IMR-90 (cell line): ENCODE measurements at regions not wholly inside any gene's neighbourhood (a gene's known extent, or its start where the extent isn't known, plus 50 kb on each side); places are given as distances from the start of the nearest gene placed in this dataset.
A peak's percentile ranks its signal among the peaks of the same experiment; 100 is the strongest.

Source experiments
- CEBPB ChIP-seq: IDR thresholded peaks from 2 replicates; pipeline ENCODE4 v1.6.1; 2012; ENCODE audit warnings: low read depth, low read length, improper control_type of control experiment
- POLR2A ChIP-seq: IDR thresholded peaks from 2 replicates; pipeline ENCODE4 v1.6.1; 2012; ENCODE audit warnings: mild to moderate bottlenecking, low read depth, low read length
- RAD21 ChIP-seq: IDR thresholded peaks from 2 replicates; pipeline ENCODE4 v1.6.1; 2012; ENCODE audit warnings: low read length, improper control_type of control experiment
- TF ChIP-seq, protein P1 (sequence below): conservative IDR thresholded peaks from 2 replicates; pipeline ENCODE4 v1.5.1; 2012; ENCODE audit warnings: mild to moderate bottlenecking, low read depth, low read length, improper control_type of control experiment
- TF ChIP-seq, protein P2 (sequence below): fragments of 150-350 bp; IDR thresholded peaks from 2 replicates; pipeline ENCODE4 v1.6.1; 2016; ENCODE audit warnings: low read depth, mild to moderate bottlenecking, low read length, moderate library complexity, borderline replicate concordance

DNA sequence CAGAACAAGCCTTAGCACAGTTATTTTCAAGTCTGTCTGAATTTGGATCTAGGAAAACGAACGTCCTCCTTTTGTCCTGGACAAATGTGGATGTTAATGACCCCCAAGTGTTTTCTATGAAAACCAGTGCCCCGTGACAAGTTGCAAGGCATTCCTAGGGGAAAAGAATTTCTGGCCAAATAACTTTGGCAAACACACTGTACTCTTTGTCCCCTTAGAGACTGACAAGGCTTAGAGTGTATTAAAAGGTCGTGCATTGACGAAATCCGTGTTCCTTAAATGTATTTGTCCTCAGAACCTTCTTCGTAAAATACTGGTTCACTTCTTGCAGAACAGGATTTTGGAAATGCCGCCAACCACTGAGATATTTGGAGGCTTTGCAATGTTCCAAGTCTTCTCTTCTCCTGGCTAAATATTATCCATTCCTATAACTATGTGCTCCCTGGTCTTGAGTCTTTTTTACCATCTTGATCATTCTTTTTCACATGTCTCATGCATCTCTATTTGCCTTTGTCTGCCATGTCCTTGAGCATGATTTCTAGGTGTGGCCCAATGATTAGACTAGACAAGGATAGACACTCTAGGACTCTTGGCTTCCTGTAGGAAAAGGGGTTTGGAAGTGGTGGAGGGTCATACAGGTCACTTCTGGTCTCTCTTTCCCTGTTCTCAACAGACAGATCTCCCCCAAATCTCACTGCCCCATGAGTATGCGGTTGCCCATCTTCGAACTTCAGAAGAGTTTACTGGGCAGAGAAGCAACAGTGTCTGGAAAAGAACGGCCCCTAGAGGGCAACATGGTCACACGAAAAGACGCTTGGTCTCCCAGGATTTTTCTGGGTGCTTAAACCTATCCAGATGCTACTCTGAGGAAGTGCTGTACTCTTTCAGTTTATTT, 117.5 kb downstream of the EDEM1 start:
- no peak for TF ChIP-seq POLR2A
- TF ChIP-seq CEBPB = no peak
- TF ChIP-seq, protein P1, sequence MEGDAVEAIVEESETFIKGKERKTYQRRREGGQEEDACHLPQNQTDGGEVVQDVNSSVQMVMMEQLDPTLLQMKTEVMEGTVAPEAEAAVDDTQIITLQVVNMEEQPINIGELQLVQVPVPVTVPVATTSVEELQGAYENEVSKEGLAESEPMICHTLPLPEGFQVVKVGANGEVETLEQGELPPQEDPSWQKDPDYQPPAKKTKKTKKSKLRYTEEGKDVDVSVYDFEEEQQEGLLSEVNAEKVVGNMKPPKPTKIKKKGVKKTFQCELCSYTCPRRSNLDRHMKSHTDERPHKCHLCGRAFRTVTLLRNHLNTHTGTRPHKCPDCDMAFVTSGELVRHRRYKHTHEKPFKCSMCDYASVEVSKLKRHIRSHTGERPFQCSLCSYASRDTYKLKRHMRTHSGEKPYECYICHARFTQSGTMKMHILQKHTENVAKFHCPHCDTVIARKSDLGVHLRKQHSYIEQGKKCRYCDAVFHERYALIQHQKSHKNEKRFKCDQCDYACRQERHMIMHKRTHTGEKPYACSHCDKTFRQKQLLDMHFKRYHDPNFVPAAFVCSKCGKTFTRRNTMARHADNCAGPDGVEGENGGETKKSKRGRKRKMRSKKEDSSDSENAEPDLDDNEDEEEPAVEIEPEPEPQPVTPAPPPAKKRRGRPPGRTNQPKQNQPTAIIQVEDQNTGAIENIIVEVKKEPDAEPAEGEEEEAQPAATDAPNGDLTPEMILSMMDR = peak; percentile 63
- peak; percentile 72 for TF ChIP-seq RAD21
- TF ChIP-seq, protein P2, sequence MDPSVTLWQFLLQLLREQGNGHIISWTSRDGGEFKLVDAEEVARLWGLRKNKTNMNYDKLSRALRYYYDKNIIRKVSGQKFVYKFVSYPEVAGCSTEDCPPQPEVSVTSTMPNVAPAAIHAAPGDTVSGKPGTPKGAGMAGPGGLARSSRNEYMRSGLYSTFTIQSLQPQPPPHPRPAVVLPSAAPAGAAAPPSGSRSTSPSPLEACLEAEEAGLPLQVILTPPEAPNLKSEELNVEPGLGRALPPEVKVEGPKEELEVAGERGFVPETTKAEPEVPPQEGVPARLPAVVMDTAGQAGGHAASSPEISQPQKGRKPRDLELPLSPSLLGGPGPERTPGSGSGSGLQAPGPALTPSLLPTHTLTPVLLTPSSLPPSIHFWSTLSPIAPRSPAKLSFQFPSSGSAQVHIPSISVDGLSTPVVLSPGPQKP = no peak
